Smooth muscle cell (in vitro differentiated cells): ENCODE measurements at regions not wholly inside any gene's neighbourhood (a gene's known extent, or its start where the extent isn't known, plus 50 kb on each side); places are given as distances from the start of the nearest gene placed in this dataset.

ENCODE experiments used
- DNase-seq: peaks from one replicate; lab custom pipeline; 2025; ENCODE audit not compliant: unreplicated experiment; lab: John Stamatoyannopoulos, UW
- H2AFZ ChIP-seq: fragments of 200-600 bp; sonication (generic); 2 replicates; pipeline ENCODE4 v1.6.0; 2016; ENCODE audit warnings: antibody characterized with exemption, low read depth, mild to moderate bottlenecking
- H3F3A ChIP-seq: fragments of 200-600 bp; sonication (generic); 2 replicates; pipeline ENCODE4 v1.6.0; 2017; ENCODE audit warnings: antibody characterized with exemption, low read depth
- H3K27ac ChIP-seq: fragments of 200-600 bp; sonication (generic); 2 replicates; pipeline ENCODE4 v1.5.1; 2016; ENCODE audit warnings: low read depth, mild to moderate bottlenecking
- H3K27me3 ChIP-seq: fragments of 200-600 bp; sonication (generic); 2 replicates; pipeline ENCODE4 v1.6.1; 2016; ENCODE audit warnings: low read depth, mild to moderate bottlenecking
- H3K36me3 ChIP-seq: fragments of 200-600 bp; sonication (generic); 2 replicates; pipeline ENCODE4 v1.5.1; 2016; ENCODE audit warnings: low read depth
- H3K4me1 ChIP-seq: fragments of 200-600 bp; sonication (generic); 2 replicates; pipeline ENCODE4 v1.5.1; 2016; ENCODE audit warnings: low read depth
- H3K4me2 ChIP-seq: fragments of 200-600 bp; sonication (generic); 2 replicates; pipeline ENCODE4 v1.6.0; 2016; ENCODE audit warnings: mild to moderate bottlenecking
- H3K4me3 ChIP-seq: fragments of 200-600 bp; sonication (generic); 2 replicates; pipeline ENCODE4 v1.5.1; 2016; ENCODE audit warnings: mild to moderate bottlenecking
- H3K79me2 ChIP-seq: fragments of 200-600 bp; sonication (generic); 2 replicates; pipeline ENCODE4 v1.6.0; 2016; ENCODE audit warnings: low read depth, mild to moderate bottlenecking
- H3K9ac ChIP-seq: fragments of 200-600 bp; sonication (generic); 2 replicates; pipeline ENCODE4 v1.6.0; 2016; ENCODE audit warnings: low read depth
- H3K9me3 ChIP-seq: fragments of 200-600 bp; sonication (generic); replicated peaks from 2 replicates; pipeline ENCODE4 v1.5.1; 2016; ENCODE audit warnings: low read depth
- H4K20me1 ChIP-seq: fragments of 200-600 bp; sonication (generic); 2 replicates; pipeline ENCODE4 v1.6.0; 2016; ENCODE audit warnings: low read depth
- CTCF ChIP-seq: fragments of 200-600 bp; sonication (generic); IDR thresholded peaks from 2 replicates; pipeline ENCODE4 v1.5.1; 2017; ENCODE audit warnings: borderline replicate concordance, mild to moderate bottlenecking, antibody characterized with exemption; ENCODE audit not compliant: insufficient read depth, poor library complexity, severe bottlenecking
- WGBS: methylation state at CpG from one replicate; pipeline ENCODE4 v1.1.7; 2016; ENCODE audit warnings: low lambda C conversion rate; 5-methylcytosine and 5-hydroxymethylcytosine counted together

GRCh38 chr16:50446861-50447260 lies 78.1 kb upstream of the BRD7 start:
- no peaks in the 10 kb centered on the region for H4K20me1 ChIP-seq

DNA sequence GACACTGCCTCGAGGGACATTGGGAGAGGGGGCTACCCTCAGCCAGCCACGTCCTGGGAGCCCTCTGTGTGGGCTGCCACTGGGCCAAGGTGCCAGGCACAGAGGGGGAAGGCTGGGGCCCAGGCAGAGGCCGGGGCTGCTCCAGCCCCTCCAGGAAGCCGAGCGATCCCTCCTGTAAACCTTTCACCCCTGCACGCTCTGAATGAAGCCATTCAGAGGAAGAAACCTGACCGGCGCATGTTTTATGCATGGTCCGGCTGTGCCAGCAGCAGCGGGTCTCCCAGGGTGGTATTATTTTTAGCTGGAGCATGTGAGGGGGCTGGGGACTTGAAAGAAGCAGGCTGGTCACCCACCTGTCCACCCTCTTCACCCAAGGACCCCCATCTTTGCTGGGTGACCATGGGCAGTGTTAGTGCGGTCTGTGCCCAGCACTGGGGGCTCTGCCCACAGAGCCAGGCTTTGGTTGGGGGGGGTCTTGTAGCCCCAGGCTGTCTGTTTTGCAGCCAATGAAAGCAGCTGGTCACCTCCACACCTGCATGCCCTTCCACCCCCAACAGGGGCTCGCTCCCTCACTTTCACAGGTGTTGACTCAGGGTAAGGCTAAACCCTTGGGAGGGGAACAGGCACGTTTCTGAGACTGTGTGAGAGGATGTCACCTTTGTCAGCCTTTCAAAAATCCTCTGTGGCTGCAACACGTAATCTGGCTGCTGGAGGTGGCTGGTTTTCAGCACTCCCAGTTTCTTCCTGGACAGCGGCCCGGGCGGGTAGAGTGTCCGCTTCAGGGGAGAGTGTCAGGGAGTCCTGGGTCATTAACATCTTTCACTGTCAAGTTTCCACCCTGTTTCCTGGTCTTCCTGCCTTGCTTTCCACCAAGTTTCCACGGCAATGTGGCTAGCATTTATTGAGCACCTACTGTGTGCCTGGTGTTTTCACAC lies 77.1 kb upstream of the BRD7 start:
- H3K36me3 ChIP-seq: no peaks in the 10 kb centered on the region
- no peak for DNase-seq
- WGBS: 84% methylated on average over 19 of the region's 19 CpGs
- TF ChIP-seq CTCF: no peak
- H3K9ac ChIP-seq: no peak overlapping the region
- peaks cover 9% of the 10 kb centered on the region for H3K27me3 ChIP-seq
- H3K4me3 ChIP-seq: no peak overlapping the region
- H3F3A ChIP-seq: no peaks in the 10 kb centered on the region
- H4K20me1 ChIP-seq: no peaks in the 10 kb centered on the region
- no peak overlapping the region for H3K27ac ChIP-seq
- no peaks in the 10 kb centered on the region for H3K79me2 ChIP-seq
- H3K4me1 ChIP-seq: peaks cover 2% of the 10 kb centered on the region
- no peak overlapping the region for H2AFZ ChIP-seq
- H3K4me2 ChIP-seq: no peak overlapping the region
- no peaks in the 10 kb centered on the region for H3K9me3 ChIP-seq

More at GRCh38 chr16:50446861-50447260, 78.1 kb upstream of the BRD7 start:
- Histone ChIP-seq H3K4me1 (peaks cover 2% of the 10 kb centered on the region), H2AFZ (no peak overlapping the region), H3K79me2 (no peaks in the 10 kb centered on the region), H3K9ac (no peak overlapping the region), H3K4me2 (no peak overlapping the region), H3K9me3 (no peaks in the 10 kb centered on the region), H3F3A (no peaks in the 10 kb centered on the region), H3K27me3 (peaks cover 9% of the 10 kb centered on the region), H3K36me3 (no peaks in the 10 kb centered on the region), H3K27ac (no peak overlapping the region), H3K4me3 (no peak overlapping the region)
- 95% methylated on average over 4 of the region's 4 CpGs for WGBS
- no peak for DNase-seq
- no peak for TF ChIP-seq CTCF

DNA sequence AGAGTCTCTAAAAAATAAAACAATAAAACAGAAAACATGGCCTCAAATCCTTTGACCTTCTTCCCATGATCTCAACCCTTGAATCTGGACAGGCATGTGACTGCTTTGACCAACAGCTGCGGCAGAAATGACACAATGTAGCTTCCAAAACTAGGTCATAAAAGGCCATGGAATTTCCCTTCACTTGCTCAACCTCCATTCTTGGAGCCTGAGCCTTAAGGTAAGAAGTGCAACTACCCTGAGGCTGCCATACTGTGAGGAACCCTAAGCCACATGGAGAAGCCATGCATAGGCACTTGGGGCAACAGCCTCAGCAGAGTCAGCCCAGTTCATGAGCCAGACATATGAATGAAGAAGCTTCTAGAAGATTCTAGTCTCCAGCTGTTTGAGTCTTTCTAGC lies 75.7 kb upstream of the BRD7 start:
- Histone ChIP-seq H2AFZ (no peak overlapping the region), H3K27ac (no peak overlapping the region), H3K9me3 (no peaks in the 10 kb centered on the region), H3K79me2 (no peaks in the 10 kb centered on the region), H3K36me3 (no peaks in the 10 kb centered on the region), H3K27me3 (peaks cover 9% of the 10 kb centered on the region), H3F3A (no peaks in the 10 kb centered on the region), H3K4me1 (no peaks in the 10 kb centered on the region), H3K9ac (no peak overlapping the region), H3K4me3 (no peak overlapping the region), H4K20me1 (no peaks in the 10 kb centered on the region), H3K4me2 (no peak overlapping the region)
- DNase-seq: no peak
- no peak for TF ChIP-seq CTCF
- 70% methylated on average over 1 of the region's 1 CpG for WGBS
